HG03139 (cell line): ENCODE measurements at regions not wholly inside any gene's neighbourhood (a gene's known extent, or its start where the extent isn't known, plus 50 kb on each side); places are given as distances from the start of the nearest gene placed in this dataset.
"Not testable (repeated sequence)": the region's sequence is repeated elsewhere in the genome, so short reads cannot be mapped to it uniquely, and the experiment has no call there.

Experiments
- ATAC-seq: cut with Tn5 transposase; IDR thresholded peaks from one replicate; pipeline ENCODE4 v1.9.1; 2021; ENCODE audit not compliant: unreplicated experiment

DNA sequence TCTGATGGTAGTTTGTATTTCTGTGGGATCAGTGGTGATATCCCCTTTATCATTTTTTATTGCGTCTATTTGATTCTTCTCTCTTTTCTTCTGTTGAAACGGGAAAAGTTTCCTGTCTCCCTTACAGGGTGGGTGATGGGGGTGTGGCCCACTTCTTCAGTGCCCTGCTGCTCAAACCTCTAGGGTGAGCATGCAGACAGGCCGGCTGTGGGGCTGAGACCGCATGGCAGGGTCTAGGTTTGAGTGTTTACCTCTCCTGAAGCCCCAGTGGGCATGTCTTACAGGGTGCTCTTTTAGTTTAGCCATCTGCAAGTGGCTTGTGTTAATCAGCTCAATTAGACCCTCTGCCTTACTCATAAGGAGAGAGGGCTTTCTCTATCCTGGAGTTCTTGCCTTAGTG is 450.0 kb upstream of the EPHA3 start:
- no peak for ATAC-seq

- ATAC-seq, result no peak
Observed at GRCh38 chr3:88661433-88661824, 446.0 kb upstream of the EPHA3 start.

GRCh38 chr3:88668180-88668579 is 439.2 kb upstream of the EPHA3 start:
- ATAC-seq, result no peak

DNA sequence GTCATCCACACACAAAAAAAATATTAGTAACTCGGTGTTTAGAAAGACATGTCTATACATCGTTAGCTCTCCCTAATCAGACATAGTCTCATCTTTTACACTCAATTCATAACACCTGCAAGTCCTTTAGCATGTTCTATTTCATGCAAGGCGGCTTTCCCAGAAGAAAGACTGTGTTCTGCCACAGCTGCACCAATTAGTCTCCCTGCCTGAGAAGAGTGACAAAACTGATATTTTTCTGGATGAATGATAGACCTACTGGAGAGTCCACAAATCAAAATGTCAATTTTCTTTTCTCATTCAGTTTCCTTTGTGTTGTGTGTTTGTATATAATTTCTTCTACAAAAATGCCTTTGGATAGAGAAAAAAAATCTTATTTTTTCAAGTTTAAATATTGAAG is 435.8 kb upstream of the EPHA3 start:
- ATAC-seq, result no peak

DNA sequence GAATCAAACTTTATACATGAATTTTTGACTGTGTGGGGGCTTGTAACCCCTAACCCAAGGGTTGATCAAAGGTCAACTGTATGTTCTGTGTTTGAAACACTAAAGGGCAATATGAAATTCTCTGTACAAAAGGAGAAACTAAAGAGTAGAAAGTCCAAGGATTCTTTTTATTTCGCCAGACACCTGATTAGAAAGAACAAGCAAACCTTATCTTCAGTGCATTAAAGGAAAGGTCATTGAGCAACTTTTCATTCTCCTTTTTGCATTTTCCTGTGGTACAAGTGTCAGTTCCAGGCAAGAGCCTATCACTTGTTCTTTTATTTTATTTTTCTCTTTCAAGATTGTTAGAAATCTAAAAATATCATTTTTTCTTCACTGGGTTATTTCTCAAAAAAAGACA is 430.1 kb upstream of the EPHA3 start:
- ATAC-seq, result no peak

DNA sequence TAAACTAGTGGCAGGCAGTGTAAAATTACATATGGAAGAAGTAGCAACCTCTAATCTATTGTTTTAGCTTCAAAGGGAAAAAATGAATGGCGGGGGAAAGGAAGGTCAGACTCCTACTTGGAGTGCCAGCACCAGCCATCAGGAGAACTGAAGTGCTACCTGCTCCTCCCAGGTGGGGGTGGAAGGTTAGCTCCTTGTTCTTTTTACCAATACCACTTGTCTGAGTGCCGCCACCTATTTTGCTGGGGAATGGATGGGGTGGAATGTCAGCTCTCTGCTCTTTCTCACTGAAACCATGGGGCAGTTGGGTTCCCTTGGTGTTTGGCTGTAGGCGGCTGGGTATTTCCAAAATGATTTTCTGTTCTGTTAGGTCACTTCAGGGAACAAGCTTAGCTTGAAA is 428.7 kb upstream of the EPHA3 start:
- ATAC-seq, result no peak

GRCh38 chr3:88690287-88690686 is 417.1 kb upstream of the EPHA3 start:
- ATAC-seq, result no peak

DNA sequence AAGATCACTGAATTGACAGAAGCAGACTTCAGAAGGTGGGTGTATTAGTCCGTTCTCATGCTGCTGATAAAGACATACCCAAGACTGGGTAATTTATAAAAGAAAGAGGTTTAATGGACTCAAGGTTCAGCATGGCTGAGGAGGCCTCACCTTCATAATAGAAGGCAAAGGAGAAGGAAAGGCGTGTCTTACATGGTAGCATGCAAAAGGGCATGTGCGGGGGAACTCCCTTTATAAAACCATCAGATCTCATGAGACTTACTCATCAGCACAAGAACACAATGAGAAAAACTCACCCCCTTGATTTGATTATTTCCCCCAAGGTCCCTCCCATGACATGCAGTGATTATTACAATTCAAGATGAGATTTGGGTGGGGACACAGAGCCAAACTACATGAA is 416.3 kb upstream of the EPHA3 start:
- no peak for ATAC-seq

GRCh38 chr3:88703501-88704059 is 403.8 kb upstream of the EPHA3 start:
- no peak for ATAC-seq

GRCh38 chr3:88704338-88704737 is 403.1 kb upstream of the EPHA3 start:
- ATAC-seq, result no peak

- ATAC-seq, result no peak
Observed at GRCh38 chr3:88707837-88708236, 399.6 kb upstream of the EPHA3 start.

- no peak for ATAC-seq
Observed at GRCh38 chr3:88712552-88712951, 394.9 kb upstream of the EPHA3 start.

DNA sequence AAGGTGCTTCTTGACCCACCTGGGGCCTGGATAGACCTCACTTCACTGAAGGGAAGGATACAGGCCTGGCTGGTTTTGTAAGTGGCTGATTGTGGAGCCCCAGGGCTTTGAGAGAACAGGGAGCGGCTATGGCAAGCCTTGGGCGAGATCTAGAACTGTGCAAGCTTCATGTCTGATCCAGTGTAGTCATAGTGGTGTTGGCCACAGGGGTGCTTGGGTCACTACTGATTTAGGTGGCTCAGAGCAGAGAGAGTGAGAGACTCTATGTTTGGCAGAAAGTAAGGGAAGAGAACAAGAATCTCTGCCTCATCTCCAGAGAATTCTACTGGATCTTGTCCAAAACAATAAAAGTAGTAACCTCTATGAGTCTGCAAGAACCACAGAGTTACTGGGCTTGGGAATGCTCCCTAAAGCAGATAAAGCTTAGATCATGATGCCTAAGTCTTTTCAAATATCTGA is 394.2 kb upstream of the EPHA3 start:
- no peak for ATAC-seq

DNA sequence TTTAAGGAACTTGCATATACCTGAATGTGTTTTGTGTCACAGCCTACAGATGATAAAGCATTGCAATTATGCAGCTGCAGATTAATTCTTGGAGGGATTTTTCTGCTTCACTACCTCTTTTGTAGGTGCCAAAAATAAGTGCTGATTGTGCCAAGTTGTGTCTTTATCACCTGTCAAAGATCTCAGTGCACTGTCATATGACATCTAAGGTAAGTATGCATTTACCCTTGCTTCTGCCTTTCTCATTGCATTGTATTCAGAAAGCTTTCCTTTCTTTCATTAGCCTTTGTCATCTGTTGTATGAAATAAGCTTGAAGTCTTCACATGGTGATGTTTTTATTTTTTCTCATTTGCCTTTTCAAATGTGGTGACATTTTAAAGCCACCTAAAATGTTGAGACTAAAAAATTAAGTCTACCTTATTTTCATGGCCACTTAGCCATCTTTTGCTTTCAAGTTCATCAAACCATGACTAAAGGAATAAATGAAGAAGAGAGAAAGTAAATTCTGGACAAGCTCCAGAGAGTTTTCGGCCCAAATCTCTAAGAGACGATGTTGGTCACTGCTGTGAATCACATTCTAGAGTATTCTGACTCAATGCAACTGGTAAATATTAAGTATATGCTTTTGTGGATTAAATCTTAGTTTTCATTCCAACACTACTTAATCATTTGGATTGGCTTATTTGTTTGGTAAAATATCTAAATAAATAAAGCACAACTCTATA is 381.8 kb upstream of the EPHA3 start:
- ATAC-seq, result no peak

DNA sequence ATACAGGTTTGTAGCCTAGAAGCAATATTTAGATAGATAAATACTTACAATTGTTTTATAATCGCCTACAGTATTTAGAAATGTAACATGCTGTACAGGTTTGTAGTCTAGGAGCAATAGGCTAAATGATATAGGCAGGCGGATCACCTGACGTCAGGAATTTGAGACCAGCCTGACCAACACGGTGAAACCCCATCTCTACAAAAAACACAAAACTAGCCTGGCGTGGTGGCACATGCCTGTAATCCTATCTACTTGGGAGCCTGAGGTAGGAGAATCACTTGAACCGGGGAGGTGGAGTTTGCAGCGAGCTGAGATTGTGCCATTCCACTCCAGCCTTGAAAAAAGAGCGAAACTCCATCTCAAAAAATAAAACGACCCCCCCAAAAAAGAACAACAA is 375.2 kb upstream of the EPHA3 start:
- ATAC-seq, result no peak

- no peak for ATAC-seq
Observed at GRCh38 chr3:88742106-88742505, 365.3 kb upstream of the EPHA3 start.

GRCh38 chr3:88742674-88743507 is 364.5 kb upstream of the EPHA3 start:
- no peak for ATAC-seq

DNA sequence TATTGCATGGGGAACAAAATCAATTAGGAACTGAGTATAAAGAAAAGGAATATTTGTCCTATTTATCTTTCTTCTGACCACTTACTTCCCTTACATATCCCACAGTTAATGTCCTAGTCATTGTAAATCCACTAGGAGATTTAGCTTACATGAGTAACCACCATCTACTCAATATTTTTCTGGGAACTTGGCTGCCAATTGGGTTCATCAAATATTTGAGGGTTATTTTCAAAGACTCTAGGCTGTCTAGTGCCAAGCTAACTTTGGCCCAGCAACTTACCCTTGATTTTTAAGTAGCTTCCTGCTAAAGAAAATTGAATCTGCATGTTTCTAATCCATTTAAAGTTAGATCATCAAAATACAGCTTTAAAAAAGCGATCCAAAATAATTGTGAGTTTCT is 362.5 kb upstream of the EPHA3 start:
- ATAC-seq, result no peak

GRCh38 chr3:88747145-88747544 is 360.3 kb upstream of the EPHA3 start:
- ATAC-seq, result not testable (repeated sequence)

DNA sequence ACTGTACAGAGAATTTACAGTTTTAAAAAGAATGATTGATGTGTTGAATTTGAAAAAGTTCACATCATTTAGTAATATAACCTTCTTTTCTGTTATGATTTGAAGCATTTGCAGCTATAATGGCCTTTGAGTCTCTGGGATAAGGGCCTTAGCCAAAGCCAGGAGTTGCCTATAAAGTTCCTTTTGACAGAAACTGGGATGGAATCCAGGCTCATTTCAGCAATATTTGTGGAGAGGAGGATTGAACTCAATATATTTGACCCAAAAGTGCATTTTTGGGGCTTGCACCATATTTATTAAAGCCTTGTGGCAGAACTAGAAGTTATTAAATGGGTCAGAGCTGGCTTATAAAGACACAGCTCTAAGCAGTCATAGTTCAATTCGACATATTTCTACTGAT is 348.7 kb upstream of the EPHA3 start:
- ATAC-seq, result no peak

DNA sequence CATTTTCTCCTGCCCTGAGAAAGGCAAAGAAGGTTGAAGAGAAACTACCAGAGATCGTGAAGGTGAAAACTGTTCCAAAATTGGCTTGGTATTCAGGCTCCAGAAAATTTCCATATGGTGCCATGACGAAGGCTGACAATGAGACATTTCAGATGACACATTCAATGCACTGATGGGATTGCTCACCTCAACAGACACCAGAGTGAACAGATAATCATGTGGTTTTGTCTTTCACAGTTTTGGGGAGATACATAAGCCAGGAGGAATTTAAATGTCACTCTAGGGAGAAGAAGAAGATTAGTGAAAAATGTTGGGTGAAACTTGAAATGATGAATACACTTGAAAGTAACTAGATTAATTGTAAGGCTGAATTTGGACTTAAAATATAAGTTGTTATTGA is 339.7 kb upstream of the EPHA3 start:
- no peak for ATAC-seq

GRCh38 chr3:88773766-88774165 is 333.7 kb upstream of the EPHA3 start:
- ATAC-seq, result no peak
